Thoracic aorta (tissue), 2 donors: ENCODE measurements at regions not wholly inside any gene's neighbourhood (a gene's known extent, or its start where the extent isn't known, plus 50 kb on each side); places are given as distances from the start of the nearest gene placed in this dataset.

Source experiments
- ATAC-seq: fragments of 150-250 bp; one replicate; pipeline ENCODE4 v1.8.0; 2017; ENCODE audit warnings: low read depth; ENCODE audit not compliant: insufficient number of reproducible peaks, low FRiP score
- DNase-seq: peaks from one replicate; pipeline ENCODE4 v3.0.0-alpha.2; 2020; ENCODE audit warnings: low spot score
- H3K27ac ChIP-seq, 2 donors: fragments of 200-600 bp; sonication (generic); 1 replicate in 1 of 2; 2 replicates in 1 of 2; pipeline ENCODE4 v1.5.1; 2016; ENCODE audit warnings: mild to moderate bottlenecking in 2 of 2, moderate library complexity in 2 of 2
- H3K27me3 ChIP-seq: fragments of 200-600 bp; sonication (generic); replicated peaks from 2 replicates; pipeline ENCODE4 v1.6.0; 2016; ENCODE audit warnings: mild to moderate bottlenecking; ENCODE audit not compliant: insufficient read depth
- H3K36me3 ChIP-seq: fragments of 200-600 bp; sonication (generic); one replicate; pipeline ENCODE4 v1.5.1; 2016
- H3K4me1 ChIP-seq, 2 donors: fragments of 200-600 bp; sonication (generic); 1 replicate in 1 of 2; 2 replicates in 1 of 2; pipeline versions ENCODE4 v1.5.1 to v1.6.0; 2016; ENCODE audit warnings: low read depth in 2 of 2, mild to moderate bottlenecking in 1 of 2; ENCODE audit not compliant: control insufficient read depth in 1 of 2
- H3K4me3 ChIP-seq: fragments of 200-600 bp; sonication (generic); 2 replicates; pipeline ENCODE4 v1.5.1; 2016; ENCODE audit warnings: mild to moderate bottlenecking
- H3K9me3 ChIP-seq: fragments of 200-600 bp; sonication (generic); 2 replicates; pipeline ENCODE4 v1.5.1; 2016
- TF ChIP-seq, protein P1 (sequence below): fragments of 200-600 bp; sonication (generic); IDR thresholded peaks from one replicate; pipeline ENCODE4 v1.5.1; 2019; ENCODE audit warnings: antibody characterized with exemption

DNA sequence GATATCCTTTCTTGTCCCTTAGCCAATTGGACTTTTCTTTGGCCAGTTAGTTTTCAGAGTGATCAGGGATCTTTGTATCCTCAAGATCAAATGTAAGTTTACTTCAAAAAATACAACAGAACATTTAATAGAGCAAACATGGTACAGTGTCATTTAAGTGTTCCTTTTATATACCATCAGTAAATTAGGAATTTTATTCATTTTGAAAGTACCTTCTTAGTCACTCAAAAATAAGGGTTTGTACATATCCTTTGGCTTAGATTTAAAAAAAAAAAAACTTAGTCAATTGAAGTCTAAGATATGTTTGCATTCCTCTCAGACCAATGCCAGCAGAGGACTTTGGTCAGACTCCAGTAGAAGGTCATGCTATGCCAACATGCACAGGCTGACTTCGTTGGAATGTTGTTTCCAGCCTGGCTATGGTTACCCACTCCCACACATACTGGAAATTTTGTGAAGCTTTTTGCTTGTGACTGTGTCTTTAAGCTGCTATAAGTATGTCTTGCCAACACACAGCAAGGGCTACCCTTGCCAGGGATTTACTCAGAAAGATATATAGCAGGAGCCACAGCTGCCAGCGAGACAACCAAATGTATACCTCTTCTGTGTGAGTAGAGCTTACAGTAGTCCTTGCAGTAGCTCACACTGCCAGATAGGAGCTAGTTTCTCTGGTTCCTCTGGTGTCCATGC, 81.5 kb upstream of the LRIF1 start:
- no peaks in the 10 kb centered on the region for H3K36me3 ChIP-seq
- H3K27ac ChIP-seq = no peak overlapping the region
- H3K4me3 ChIP-seq = no peak overlapping the region
- H3K9me3 ChIP-seq = no peaks in the 10 kb centered on the region
- TF ChIP-seq, protein P1, sequence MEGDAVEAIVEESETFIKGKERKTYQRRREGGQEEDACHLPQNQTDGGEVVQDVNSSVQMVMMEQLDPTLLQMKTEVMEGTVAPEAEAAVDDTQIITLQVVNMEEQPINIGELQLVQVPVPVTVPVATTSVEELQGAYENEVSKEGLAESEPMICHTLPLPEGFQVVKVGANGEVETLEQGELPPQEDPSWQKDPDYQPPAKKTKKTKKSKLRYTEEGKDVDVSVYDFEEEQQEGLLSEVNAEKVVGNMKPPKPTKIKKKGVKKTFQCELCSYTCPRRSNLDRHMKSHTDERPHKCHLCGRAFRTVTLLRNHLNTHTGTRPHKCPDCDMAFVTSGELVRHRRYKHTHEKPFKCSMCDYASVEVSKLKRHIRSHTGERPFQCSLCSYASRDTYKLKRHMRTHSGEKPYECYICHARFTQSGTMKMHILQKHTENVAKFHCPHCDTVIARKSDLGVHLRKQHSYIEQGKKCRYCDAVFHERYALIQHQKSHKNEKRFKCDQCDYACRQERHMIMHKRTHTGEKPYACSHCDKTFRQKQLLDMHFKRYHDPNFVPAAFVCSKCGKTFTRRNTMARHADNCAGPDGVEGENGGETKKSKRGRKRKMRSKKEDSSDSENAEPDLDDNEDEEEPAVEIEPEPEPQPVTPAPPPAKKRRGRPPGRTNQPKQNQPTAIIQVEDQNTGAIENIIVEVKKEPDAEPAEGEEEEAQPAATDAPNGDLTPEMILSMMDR = no peak
- no peak for DNase-seq
- H3K27me3 ChIP-seq = no peaks in the 10 kb centered on the region
- no peaks in the 10 kb centered on the region for H3K4me1 ChIP-seq
- ATAC-seq = no peak

DNA sequence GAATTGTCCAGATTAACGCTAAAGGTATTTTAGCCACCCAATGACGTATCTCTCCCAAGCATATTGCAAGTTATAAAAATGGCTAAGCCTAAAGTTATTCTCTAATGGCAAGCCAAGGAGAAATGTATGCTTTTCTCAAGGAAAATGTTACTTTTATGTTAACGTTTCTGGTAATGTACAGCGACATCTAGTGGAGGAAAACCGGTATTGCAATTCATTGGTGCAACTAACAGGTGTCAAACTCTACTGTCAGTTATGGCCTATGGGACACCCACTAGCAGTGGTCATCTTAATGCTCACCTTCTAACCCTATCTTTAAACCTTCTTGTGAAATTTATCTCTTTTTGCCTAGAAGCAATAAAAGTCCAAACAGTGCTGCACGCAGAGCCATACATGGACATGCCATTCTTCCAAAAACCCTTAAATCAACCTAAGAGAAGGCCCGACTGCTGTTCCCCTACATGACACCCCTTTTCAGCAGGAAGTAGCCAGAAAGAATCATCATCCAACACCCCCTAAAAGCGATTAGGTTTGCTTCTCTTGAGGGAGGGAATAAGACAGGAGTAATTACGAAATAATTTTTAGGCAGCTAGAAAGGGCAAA, 68.7 kb upstream of the LRIF1 start:
- no peak overlapping the region for H3K4me3 ChIP-seq
- peaks cover 4% of the 10 kb centered on the region for H3K9me3 ChIP-seq
- no peak overlapping the region for H3K27ac ChIP-seq
- TF ChIP-seq, protein P1 = peak; percentile 37
- no peaks in the 10 kb centered on the region for H3K4me1 ChIP-seq
- no peak for DNase-seq
- no peaks in the 10 kb centered on the region for H3K36me3 ChIP-seq
- H3K27me3 ChIP-seq = no peaks in the 10 kb centered on the region
- ATAC-seq = no peak

GRCh38 chr1:111030590-111030989, 66.9 kb upstream of the LRIF1 start:
- Histone ChIP-seq H3K27me3 (no peaks in the 10 kb centered on the region), H3K36me3 (no peaks in the 10 kb centered on the region), H3K9me3 (no peaks in the 10 kb centered on the region), H3K27ac (no peak overlapping the region), H3K4me3 (no peak overlapping the region), H3K4me1 (no peaks in the 10 kb centered on the region)
- DNase-seq = no peak
- ATAC-seq = no peak
- TF ChIP-seq, protein P1 = no peak

GRCh38 chr1:111025109-111025508, 61.4 kb upstream of the LRIF1 start:
- H3K27me3 ChIP-seq = no peaks in the 10 kb centered on the region
- no peaks in the 10 kb centered on the region for H3K36me3 ChIP-seq
- TF ChIP-seq, protein P1 = no peak
- no peak for ATAC-seq
- no peaks in the 10 kb centered on the region for H3K4me1 ChIP-seq
- H3K9me3 ChIP-seq = no peaks in the 10 kb centered on the region
- no peak overlapping the region for H3K4me3 ChIP-seq
- DNase-seq = no peak
- no peak overlapping the region for H3K27ac ChIP-seq

DNA sequence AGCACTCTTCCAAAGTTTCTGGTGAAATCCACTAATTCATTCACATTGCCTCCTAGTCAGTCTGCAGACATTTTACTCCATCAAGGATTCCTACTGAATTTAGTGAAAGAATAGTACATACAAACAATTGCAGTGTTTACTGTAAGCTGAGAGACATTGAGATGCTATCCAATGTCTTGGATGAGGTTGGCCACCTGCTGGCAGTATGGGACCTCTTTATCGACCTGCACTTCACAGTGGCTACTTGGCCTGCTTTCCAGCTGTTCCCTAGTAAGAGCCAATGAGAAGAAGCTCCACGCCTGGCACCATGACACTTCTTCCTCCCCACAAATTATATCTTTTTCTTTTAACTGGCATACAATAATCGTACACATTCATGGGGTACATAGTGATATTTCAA, 51.5 kb upstream of the LRIF1 start:
- TF ChIP-seq, protein P1 = no peak
- ATAC-seq = no peak

More for the DNA sequence above, 51.5 kb upstream of the LRIF1 start:
- Histone ChIP-seq H3K36me3 (no peaks in the 10 kb centered on the region), H3K27me3 (no peaks in the 10 kb centered on the region), H3K4me3 (no peak overlapping the region), H3K4me1 (no peaks in the 10 kb centered on the region), H3K9me3 (no peaks in the 10 kb centered on the region), H3K27ac (no peak overlapping the region)
- DNase-seq = no peak
